ENCODE measurements at regions not wholly inside any gene's neighbourhood (a gene's known extent, or its start where the extent isn't known, plus 50 kb on each side); places are given as distances from the start of the nearest gene placed in this dataset.

- TF ChIP-seq JUND (IDR thresholded peaks at IDR 0.05) (no peak), MAX (IDR thresholded peaks at IDR 0.05; ENCODE audit: low read depth) (no peak), CTCF (IDR thresholded peaks at IDR 0.05) (no peak), EP300 (IDR thresholded peaks at IDR 0.05; ENCODE audit: borderline replicate concordance in 1 of 2, low read depth in 1 of 2, low read length in 1 of 2) (no peak), POLR2AphosphoS5 (IDR thresholded peaks at IDR 0.05; ENCODE audit: low read depth, low read length) (no peak), RXRA (IDR thresholded peaks at IDR 0.05; ENCODE audit: borderline replicate concordance, low read depth) (no peak), RCOR1 (IDR thresholded peaks at IDR 0.05; ENCODE audit: low read length) (no peak), USF2 (IDR thresholded peaks at IDR 0.05; ENCODE audit: borderline replicate concordance, low read depth, low read length) (no peak), YY1 (IDR thresholded peaks at IDR 0.05; ENCODE audit: low read depth) (no peak), SMC3 (IDR thresholded peaks at IDR 0.05; ENCODE audit: low read depth, low read length) (no peak), ZBTB33 (IDR thresholded peaks at IDR 0.05; ENCODE audit: borderline replicate concordance, low read depth) (no peak), RFX5 (IDR thresholded peaks at IDR 0.05; ENCODE audit: low read length) (no peak)
Measured at GRCh38 chr10:15444105-15445005, 73.3 kb upstream of the FAM171A1 start.

All from SK-N-SH (cell line).